CD14-positive monocyte (primary cell): ENCODE measurements at regions not wholly inside any gene's neighbourhood (a gene's known extent, or its start where the extent isn't known, plus 50 kb on each side); places are given as distances from the start of the nearest gene placed in this dataset.

ENCODE experiments used
- DNase-seq, 3 donors: peaks; one replicate each; pipeline ENCODE4 v3.0.0-alpha.2; 2011 to 2022
- H2AFZ ChIP-seq: 2 replicates; pipeline ENCODE4 v1.6.0; 2012; ENCODE audit warnings: mild to moderate bottlenecking, low read depth, low read length, inconsistent platforms; ENCODE audit not compliant: insufficient read depth, poor library complexity, severe bottlenecking
- H3K27ac ChIP-seq, 2 donors: 1 replicate in 1 of 2; 2 replicates in 1 of 2; pipeline ENCODE4 v1.5.1; 2012 to 2013; ENCODE audit warnings: low read length in 2 of 2, control low read depth in 1 of 2, inconsistent platforms in 1 of 2, low read depth in 1 of 2, mild to moderate bottlenecking in 1 of 2
- H3K27me3 ChIP-seq, 2 donors: one replicate each; pipeline versions ENCODE4 v1.6.0 to v1.6.1; 2011 to 2013; ENCODE audit warnings: low read length in 2 of 2; ENCODE audit not compliant: control insufficient read depth in 2 of 2, insufficient read depth in 2 of 2
- H3K36me3 ChIP-seq, 2 donors: replicated peaks in 1 of 2; 1 replicate in 1 of 2; 2 replicates in 1 of 2; pipeline versions ENCODE4 v1.5.1 to v1.6.1; 2012 to 2013; ENCODE audit warnings: low read length in 2 of 2, control low read depth in 1 of 2, inconsistent platforms in 1 of 2, mild to moderate bottlenecking in 1 of 2; ENCODE audit not compliant: insufficient read depth in 2 of 2, control insufficient read depth in 1 of 2
- H3K4me1 ChIP-seq, 2 donors: 1 replicate in 1 of 2; 2 replicates in 1 of 2; pipeline versions ENCODE4 v1.5.1 to v1.6.1; 2012 to 2013; ENCODE audit warnings: low read length in 2 of 2, control low read depth in 1 of 2, inconsistent platforms in 1 of 2, mild to moderate bottlenecking in 1 of 2, moderate library complexity in 1 of 2; ENCODE audit not compliant: insufficient read depth in 2 of 2, control insufficient read depth in 1 of 2
- H3K4me2 ChIP-seq: replicated peaks from 2 replicates; pipeline ENCODE3; 2012; ENCODE audit warnings: low read length, moderate library complexity, mild to moderate bottlenecking; ENCODE audit not compliant: poor library complexity, severe bottlenecking; ENCODE audit errors: extremely low read depth
- H3K4me3 ChIP-seq, 3 experiments: fragments of 200-600 bp in 1 of 3; sonication (generic) in 1 of 3; replicated peaks in 1 of 3; 1 replicate in 2 of 3; 2 replicates in 1 of 3; pipeline ENCODE4 v1.5.1; 2011 to 2013; ENCODE audit warnings: low read length in 3 of 3, mild to moderate bottlenecking in 3 of 3, control low read depth in 2 of 3, low read depth in 2 of 3, inconsistent platforms in 1 of 3, moderate library complexity in 1 of 3
- H3K79me2 ChIP-seq: 2 replicates; pipeline ENCODE4 v1.6.0; 2012; ENCODE audit warnings: mild to moderate bottlenecking, control low read depth, inconsistent platforms, low read length, moderate library complexity; ENCODE audit not compliant: insufficient read depth
- H3K9ac ChIP-seq: 2 replicates; pipeline ENCODE4 v1.6.0; 2017; ENCODE audit warnings: low read length, mild to moderate bottlenecking; ENCODE audit not compliant: insufficient read depth, poor library complexity, severe bottlenecking
- H3K9me3 ChIP-seq, 2 donors: replicated peaks in 1 of 2; 1 replicate in 1 of 2; 2 replicates in 1 of 2; pipeline versions ENCODE4 v1.5.1 to v1.6.1; 2012 to 2013; ENCODE audit warnings: low read length in 2 of 2, control low read depth in 1 of 2; ENCODE audit not compliant: control insufficient read depth in 1 of 2, insufficient read depth in 1 of 2
- H4K20me1 ChIP-seq: 2 replicates; pipeline ENCODE4 v1.6.0; 2012; ENCODE audit warnings: mild to moderate bottlenecking, low read length, control low read depth, moderate library complexity; ENCODE audit not compliant: insufficient read depth
- H3K27ac Mint-ChIP-seq, 7 donors: one replicate each; pipeline ENCODE4 v1.8.0; 2020; ENCODE audit warnings: mild to moderate bottlenecking in 7 of 7, mixed read lengths in 7 of 7, moderate library complexity in 6 of 7, inconsistent platforms in 2 of 7
- H3K27me3 Mint-ChIP-seq, 3 donors: one replicate each; pipeline ENCODE4 v1.8.0; 2021 to 2022; ENCODE audit warnings: low read depth in 3 of 3, mild to moderate bottlenecking in 3 of 3, mixed read lengths in 3 of 3, moderate library complexity in 3 of 3, inconsistent platforms in 1 of 3
- H3K36me3 Mint-ChIP-seq, 2 donors: one replicate each; pipeline ENCODE4 v1.8.0; 2020; ENCODE audit warnings: mixed read lengths in 2 of 2, inconsistent platforms in 1 of 2, mild to moderate bottlenecking in 1 of 2
- H3K4me1 Mint-ChIP-seq: one replicate; pipeline ENCODE4 v1.8.0; 2020; ENCODE audit warnings: mild to moderate bottlenecking, mixed read lengths
- H3K4me3 Mint-ChIP-seq, 2 donors: one replicate each; pipeline ENCODE4 v1.8.0; 2020; ENCODE audit warnings: mild to moderate bottlenecking in 2 of 2, mixed read lengths in 2 of 2, moderate library complexity in 1 of 2
- H3K9me3 Mint-ChIP-seq, 7 donors: one replicate each; pipeline ENCODE4 v1.8.0; 2020 to 2022; ENCODE audit warnings: mixed read lengths in 7 of 7, mild to moderate bottlenecking in 6 of 7, moderate library complexity in 6 of 7, inconsistent platforms in 2 of 7
- CTCF ChIP-seq: fragments of 200-600 bp; IDR thresholded peaks from one replicate; pipeline ENCODE4 v1.8.0; 2022; ENCODE audit warnings: antibody characterized with exemption, mild to moderate bottlenecking
- WGBS: methylation state at CpG from one replicate; pipeline ENCODE4 v1.1.5; 2013; ENCODE audit warnings: missing lambda C conversion rate; ENCODE audit not compliant: insufficient coverage; 5-methylcytosine and 5-hydroxymethylcytosine counted together
- intact Hi-C, 2 donors: fragments of 100-400 bp; cut with micrococcal nuclease; formaldehyde crosslinking; loops; one replicate each; pipeline versions ENCODE4 v1.15.0 to v1.15.1; 2023

DNA sequence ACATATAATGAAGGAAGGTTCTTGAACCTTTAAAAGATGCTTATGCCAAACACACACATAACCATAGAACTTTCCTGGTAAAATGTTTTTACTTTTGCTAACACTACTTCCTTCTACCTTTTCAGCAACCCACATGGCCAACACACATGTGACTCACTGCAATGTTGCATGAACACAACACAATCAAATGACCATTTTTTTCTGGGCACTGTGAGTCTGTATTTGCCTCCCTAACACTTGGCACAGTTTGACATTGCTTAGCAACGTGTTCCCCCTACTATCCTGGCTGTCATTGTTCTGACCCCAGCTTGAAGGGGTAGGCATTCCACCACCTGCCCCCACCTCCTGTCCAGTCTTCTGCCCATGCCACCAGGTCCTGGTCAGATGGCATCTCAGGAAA, 169.4 kb upstream of the PRNP start:
- Mint-ChIP-seq H3K36me3 (no peaks in the 10 kb centered on the region), H3K4me3 (no peak overlapping the region), H3K27me3 (peaks cover 4 to 18% (median 10%) of the 10 kb centered on the region in 3 donors), H3K9me3 (peaks cover 0 to 2% (median 0%) of the 10 kb centered on the region in 7 donors), H3K27ac (peak overlapping the region in 1 of 7 donors; percentile 15), H3K4me1 (no peaks in the 10 kb centered on the region)
- Histone ChIP-seq H3K27ac (no peak overlapping the region), H2AFZ (no peak overlapping the region), H3K79me2 (no peaks in the 10 kb centered on the region), H3K9me3 (no peaks in the 10 kb centered on the region), H3K4me1 (no peaks in the 10 kb centered on the region), H3K36me3 (no peaks in the 10 kb centered on the region), H3K4me2 (no peak overlapping the region), H3K27me3 (peaks cover 2 to 3% of the 10 kb centered on the region in 2 donors), H3K9ac (no peak overlapping the region), H4K20me1 (no peaks in the 10 kb centered on the region), H3K4me3 (no peak overlapping the region)
- WGBS = 60% methylated on average over 1 of the region's 1 CpG
- no peak for DNase-seq
- intact Hi-C loops = no loop called here
- TF ChIP-seq CTCF = no peak

DNA sequence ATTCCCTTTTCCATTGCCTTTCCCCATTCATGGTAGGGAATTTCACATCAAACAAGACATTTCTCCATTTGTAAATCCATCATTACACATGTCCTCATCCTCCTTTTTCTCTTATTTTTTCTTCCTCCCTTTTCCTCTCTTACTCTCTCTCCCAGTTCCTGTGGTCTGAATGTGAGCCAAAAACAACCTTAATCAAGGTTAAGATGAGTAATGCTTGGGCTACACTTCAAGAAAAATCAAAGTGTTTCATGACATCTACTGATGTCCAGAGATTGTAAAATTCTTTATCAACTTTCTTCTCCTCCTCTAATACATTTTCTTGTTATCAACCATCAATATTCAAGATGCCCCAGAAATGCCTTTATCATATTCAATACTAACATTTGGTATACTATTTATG, 172.5 kb upstream of the PRNP start:
- H3K4me1 ChIP-seq = no peaks in the 10 kb centered on the region
- no peak overlapping the region for H2AFZ ChIP-seq
- H3K9ac ChIP-seq = no peak overlapping the region
- TF ChIP-seq CTCF = no peak
- Mint-ChIP-seq H3K9me3 (peaks cover 0 to 4% (median 0%) of the 10 kb centered on the region in 7 donors), H3K27ac (no peak overlapping the region), H3K27me3 (peaks cover under 1 to 14% (median 4%) of the 10 kb centered on the region in 3 donors), H3K4me1 (peaks cover 2% of the 10 kb centered on the region), H3K4me3 (no peak overlapping the region), H3K36me3 (no peaks in the 10 kb centered on the region)
- H3K79me2 ChIP-seq = no peaks in the 10 kb centered on the region
- no peak overlapping the region for H3K4me2 ChIP-seq
- no peak overlapping the region for H3K4me3 ChIP-seq
- no peaks in the 10 kb centered on the region for H3K9me3 ChIP-seq
- H3K27me3 ChIP-seq = peaks cover 2 to 3% of the 10 kb centered on the region in 2 donors
- intact Hi-C loops = no loop called here
- H3K36me3 ChIP-seq = no peaks in the 10 kb centered on the region
- DNase-seq = no peak
- H4K20me1 ChIP-seq = no peaks in the 10 kb centered on the region
- no peak overlapping the region for H3K27ac ChIP-seq
